Smooth muscle cell (in vitro differentiated cells): ENCODE measurements at regions not wholly inside any gene's neighbourhood (a gene's known extent, or its start where the extent isn't known, plus 50 kb on each side); places are given as distances from the start of the nearest gene placed in this dataset.

Source experiments
- DNase-seq: peaks from one replicate; lab custom pipeline; 2025; ENCODE audit not compliant: unreplicated experiment; lab: John Stamatoyannopoulos, UW
- H2AFZ ChIP-seq: fragments of 200-600 bp; sonication (generic); 2 replicates; pipeline ENCODE4 v1.6.0; 2016; ENCODE audit warnings: antibody characterized with exemption, low read depth, mild to moderate bottlenecking
- H3F3A ChIP-seq: fragments of 200-600 bp; sonication (generic); 2 replicates; pipeline ENCODE4 v1.6.0; 2017; ENCODE audit warnings: antibody characterized with exemption, low read depth
- H3K27ac ChIP-seq: fragments of 200-600 bp; sonication (generic); 2 replicates; pipeline ENCODE4 v1.5.1; 2016; ENCODE audit warnings: low read depth, mild to moderate bottlenecking
- H3K27me3 ChIP-seq: fragments of 200-600 bp; sonication (generic); 2 replicates; pipeline ENCODE4 v1.6.1; 2016; ENCODE audit warnings: low read depth, mild to moderate bottlenecking
- H3K36me3 ChIP-seq: fragments of 200-600 bp; sonication (generic); 2 replicates; pipeline ENCODE4 v1.5.1; 2016; ENCODE audit warnings: low read depth
- H3K4me1 ChIP-seq: fragments of 200-600 bp; sonication (generic); 2 replicates; pipeline ENCODE4 v1.5.1; 2016; ENCODE audit warnings: low read depth
- H3K4me2 ChIP-seq: fragments of 200-600 bp; sonication (generic); 2 replicates; pipeline ENCODE4 v1.6.0; 2016; ENCODE audit warnings: mild to moderate bottlenecking
- H3K4me3 ChIP-seq: fragments of 200-600 bp; sonication (generic); 2 replicates; pipeline ENCODE4 v1.5.1; 2016; ENCODE audit warnings: mild to moderate bottlenecking
- H3K79me2 ChIP-seq: fragments of 200-600 bp; sonication (generic); 2 replicates; pipeline ENCODE4 v1.6.0; 2016; ENCODE audit warnings: low read depth, mild to moderate bottlenecking
- H3K9ac ChIP-seq: fragments of 200-600 bp; sonication (generic); 2 replicates; pipeline ENCODE4 v1.6.0; 2016; ENCODE audit warnings: low read depth
- H3K9me3 ChIP-seq: fragments of 200-600 bp; sonication (generic); replicated peaks from 2 replicates; pipeline ENCODE4 v1.5.1; 2016; ENCODE audit warnings: low read depth
- H4K20me1 ChIP-seq: fragments of 200-600 bp; sonication (generic); 2 replicates; pipeline ENCODE4 v1.6.0; 2016; ENCODE audit warnings: low read depth
- WGBS: methylation state at CpG from one replicate; pipeline ENCODE4 v1.1.7; 2016; ENCODE audit warnings: low lambda C conversion rate; 5-methylcytosine and 5-hydroxymethylcytosine counted together
- TF ChIP-seq, protein P1 (sequence below): fragments of 200-600 bp; sonication (generic); IDR thresholded peaks from 2 replicates; pipeline ENCODE4 v1.5.1; 2017; ENCODE audit warnings: borderline replicate concordance, mild to moderate bottlenecking, antibody characterized with exemption; ENCODE audit not compliant: insufficient read depth, poor library complexity, severe bottlenecking

DNA sequence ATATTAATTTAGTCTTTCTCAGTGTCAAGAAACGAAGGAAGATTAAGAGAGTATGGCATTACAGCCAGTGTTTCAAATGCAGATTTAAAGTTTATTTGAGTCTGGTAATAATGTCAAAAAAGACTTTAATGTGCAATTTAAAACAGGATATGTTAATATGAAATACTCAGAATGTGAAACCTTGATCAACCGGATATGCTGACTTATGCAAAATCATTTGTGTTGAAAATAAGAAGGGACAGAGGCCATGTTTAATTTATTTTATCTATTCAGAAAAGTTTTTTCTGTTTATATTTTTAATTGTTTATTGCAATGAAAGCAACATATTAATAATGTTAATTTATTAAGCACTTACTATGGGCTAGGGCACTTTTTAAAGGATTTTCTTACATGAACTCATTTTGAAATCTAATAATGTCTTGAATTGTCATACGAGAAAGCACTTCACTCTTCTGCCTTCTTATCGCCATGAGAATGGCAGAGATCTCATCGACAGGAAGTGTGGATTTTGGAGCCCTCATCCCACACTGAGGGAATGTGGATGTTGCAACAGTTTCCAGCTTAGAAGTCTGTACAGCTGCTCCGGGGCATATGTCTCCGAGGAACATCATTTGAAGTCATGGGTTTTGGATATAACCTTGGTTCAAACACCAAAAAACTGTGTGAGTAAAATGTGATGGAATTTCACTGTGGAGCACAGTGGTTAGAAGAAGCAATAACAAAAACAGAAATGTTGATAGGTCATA is 1410.4 kb downstream of the EPHA7 start:
- Histone ChIP-seq H3K9me3 (no peaks in the 10 kb centered on the region), H2AFZ (no peak overlapping the region), H3K9ac (no peak overlapping the region), H3F3A (no peaks in the 10 kb centered on the region), H3K27me3 (no peaks in the 10 kb centered on the region), H3K4me3 (no peak overlapping the region), H3K4me2 (no peak overlapping the region), H3K27ac (no peak overlapping the region), H3K79me2 (no peaks in the 10 kb centered on the region), H3K36me3 (no peaks in the 10 kb centered on the region), H4K20me1 (no peaks in the 10 kb centered on the region), H3K4me1 (no peaks in the 10 kb centered on the region)
- 86% methylated on average over 7 of the region's 7 CpGs for WGBS
- no peak for DNase-seq
- TF ChIP-seq, protein P1, sequence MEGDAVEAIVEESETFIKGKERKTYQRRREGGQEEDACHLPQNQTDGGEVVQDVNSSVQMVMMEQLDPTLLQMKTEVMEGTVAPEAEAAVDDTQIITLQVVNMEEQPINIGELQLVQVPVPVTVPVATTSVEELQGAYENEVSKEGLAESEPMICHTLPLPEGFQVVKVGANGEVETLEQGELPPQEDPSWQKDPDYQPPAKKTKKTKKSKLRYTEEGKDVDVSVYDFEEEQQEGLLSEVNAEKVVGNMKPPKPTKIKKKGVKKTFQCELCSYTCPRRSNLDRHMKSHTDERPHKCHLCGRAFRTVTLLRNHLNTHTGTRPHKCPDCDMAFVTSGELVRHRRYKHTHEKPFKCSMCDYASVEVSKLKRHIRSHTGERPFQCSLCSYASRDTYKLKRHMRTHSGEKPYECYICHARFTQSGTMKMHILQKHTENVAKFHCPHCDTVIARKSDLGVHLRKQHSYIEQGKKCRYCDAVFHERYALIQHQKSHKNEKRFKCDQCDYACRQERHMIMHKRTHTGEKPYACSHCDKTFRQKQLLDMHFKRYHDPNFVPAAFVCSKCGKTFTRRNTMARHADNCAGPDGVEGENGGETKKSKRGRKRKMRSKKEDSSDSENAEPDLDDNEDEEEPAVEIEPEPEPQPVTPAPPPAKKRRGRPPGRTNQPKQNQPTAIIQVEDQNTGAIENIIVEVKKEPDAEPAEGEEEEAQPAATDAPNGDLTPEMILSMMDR: no peak

DNA sequence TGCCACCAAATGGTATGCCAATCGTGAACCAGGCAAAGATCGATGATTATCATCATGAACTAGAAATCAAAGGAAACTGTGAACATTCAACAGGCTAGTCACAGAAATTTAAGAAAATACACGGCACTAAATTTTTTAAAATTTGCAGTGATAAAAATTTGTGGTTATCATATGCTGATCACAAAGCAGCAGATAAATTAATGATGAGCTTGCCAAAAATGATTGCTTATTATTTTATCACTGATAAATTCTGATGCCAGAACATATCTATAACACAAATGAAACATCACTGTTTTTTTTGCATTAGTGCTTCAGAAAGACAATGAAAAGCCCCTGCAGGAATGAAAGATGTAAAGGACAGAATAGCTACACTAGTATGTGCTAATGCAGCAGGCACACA is 1413.2 kb upstream of the MAP3K7 start:
- Histone ChIP-seq H3K79me2 (no peaks in the 10 kb centered on the region), H3K27me3 (no peaks in the 10 kb centered on the region), H3K4me1 (no peaks in the 10 kb centered on the region), H3K4me3 (no peak overlapping the region), H3K9me3 (no peaks in the 10 kb centered on the region), H3K36me3 (no peaks in the 10 kb centered on the region), H3K27ac (no peak overlapping the region), H3K4me2 (no peak overlapping the region), H3F3A (no peaks in the 10 kb centered on the region), H3K9ac (no peak overlapping the region), H2AFZ (no peak overlapping the region), H4K20me1 (no peaks in the 10 kb centered on the region)
- no peak for DNase-seq
- 93% methylated on average over 3 of the region's 3 CpGs for WGBS
- TF ChIP-seq, protein P1: no peak

DNA sequence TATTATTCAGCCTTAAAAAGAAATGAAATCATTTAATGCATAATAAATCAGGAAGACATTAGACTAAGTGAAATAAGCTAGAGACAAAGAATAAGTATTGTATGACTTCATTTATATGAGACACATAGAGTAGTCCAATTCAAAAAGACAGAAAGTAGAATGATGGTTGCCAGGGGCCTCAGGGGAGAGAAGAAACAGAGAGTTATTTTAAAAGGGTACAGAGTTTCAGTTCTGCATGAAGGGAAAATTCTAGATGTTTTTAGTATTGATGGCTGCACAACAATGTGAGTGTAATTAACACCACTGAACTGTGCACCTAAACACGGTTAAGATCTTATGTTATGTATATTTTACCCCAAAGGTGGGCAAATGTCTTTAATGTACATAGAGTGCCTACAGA is 1407.9 kb upstream of the MAP3K7 start:
- no peak overlapping the region for H3K27ac ChIP-seq
- H3K9me3 ChIP-seq: no peaks in the 10 kb centered on the region
- no peak overlapping the region for H3K4me2 ChIP-seq
- H3K4me3 ChIP-seq: no peak overlapping the region
- DNase-seq: no peak
- H3K9ac ChIP-seq: no peak overlapping the region
- TF ChIP-seq, protein P1: no peak
- H2AFZ ChIP-seq: no peak overlapping the region
- no peaks in the 10 kb centered on the region for H4K20me1 ChIP-seq
- H3K79me2 ChIP-seq: no peaks in the 10 kb centered on the region
- no peaks in the 10 kb centered on the region for H3F3A ChIP-seq
- no peaks in the 10 kb centered on the region for H3K27me3 ChIP-seq
- no peaks in the 10 kb centered on the region for H3K4me1 ChIP-seq
- WGBS: 97% methylated on average over 1 of the region's 1 CpG
- H3K36me3 ChIP-seq: no peaks in the 10 kb centered on the region

DNA sequence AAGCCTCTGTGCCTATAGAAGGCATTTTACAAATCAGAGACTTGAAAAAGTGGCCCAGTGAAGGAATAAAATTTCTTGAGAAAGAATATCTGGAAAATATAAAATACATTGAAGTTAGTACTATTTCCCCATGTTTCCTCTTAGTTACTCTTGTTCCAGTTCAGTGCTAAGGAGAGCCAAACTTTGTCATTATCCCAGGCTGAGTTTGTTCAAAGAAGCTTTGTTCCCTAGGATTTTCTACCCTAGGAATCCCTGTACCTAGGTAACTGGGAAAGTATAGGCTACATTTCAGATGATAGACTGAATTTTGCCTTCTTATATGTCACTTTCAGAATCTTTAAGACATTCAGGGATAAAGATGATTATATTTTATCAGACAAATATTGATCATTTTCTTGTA is 1395.7 kb upstream of the MAP3K7 start:
- H3K4me2 ChIP-seq: no peak overlapping the region
- H3K79me2 ChIP-seq: no peaks in the 10 kb centered on the region
- no peaks in the 10 kb centered on the region for H3F3A ChIP-seq
- no peaks in the 10 kb centered on the region for H3K36me3 ChIP-seq
- DNase-seq: no peak
- H3K27me3 ChIP-seq: no peaks in the 10 kb centered on the region
- no peak overlapping the region for H2AFZ ChIP-seq
- no peaks in the 10 kb centered on the region for H4K20me1 ChIP-seq
- TF ChIP-seq, protein P1: no peak
- no peaks in the 10 kb centered on the region for H3K9me3 ChIP-seq
- H3K27ac ChIP-seq: no peak overlapping the region
- H3K9ac ChIP-seq: no peak overlapping the region
- no peaks in the 10 kb centered on the region for H3K4me1 ChIP-seq
- no peak overlapping the region for H3K4me3 ChIP-seq
